ENCODE measurements at regions not wholly inside any gene's neighbourhood (a gene's known extent, or its start where the extent isn't known, plus 50 kb on each side); places are given as distances from the start of the nearest gene placed in this dataset.

- TF ChIP-seq REST (IDR thresholded peaks at IDR 0.05; ENCODE audit: insufficient read depth in 1 of 2, low read depth in 2 of 2, low read length in 2 of 2) (no peak), POLR2AphosphoS5 (IDR thresholded peaks at IDR 0.05; ENCODE audit: low read depth, low read length) (no peak), TAF1 (IDR thresholded peaks at IDR 0.05; ENCODE audit: borderline replicate concordance, insufficient read depth, low read length) (no peak), FOXP2 (optimal IDR thresholded peaks at IDR 0.05; ENCODE audit: borderline replicate concordance, extremely low read depth, extremely low read length, insufficient read depth) (no peak), SIN3A (IDR thresholded peaks at IDR 0.05; ENCODE audit: borderline replicate concordance, insufficient read depth, low read length) (no peak)
Observed at GRCh38 chr13:22883956-22884355, 296.8 kb upstream of the SGCG start.
